Uterus (tissue), 2 donors: ENCODE measurements at regions not wholly inside any gene's neighbourhood (a gene's known extent, or its start where the extent isn't known, plus 50 kb on each side); places are given as distances from the start of the nearest gene placed in this dataset.

Source experiments
- POLR2A ChIP-seq, 2 donors: fragments of 450-650 bp; IDR thresholded peaks; one replicate each; pipeline ENCODE4 v1.6.1; 2016; ENCODE audit warnings: antibody characterized with exemption in 2 of 2, mild to moderate bottlenecking in 1 of 2, moderate library complexity in 1 of 2
- TF ChIP-seq, protein P1 (sequence below), 4 experiments: fragments of 200-600 bp in 2 of 4; fragments of 450-650 bp in 2 of 4; sonication (generic) in 2 of 4; IDR thresholded peaks; one replicate each; pipeline ENCODE4 v1.5.1; 2016 to 2019; ENCODE audit warnings: antibody characterized with exemption in 4 of 4, mild to moderate bottlenecking in 2 of 4, moderate library complexity in 1 of 4

DNA sequence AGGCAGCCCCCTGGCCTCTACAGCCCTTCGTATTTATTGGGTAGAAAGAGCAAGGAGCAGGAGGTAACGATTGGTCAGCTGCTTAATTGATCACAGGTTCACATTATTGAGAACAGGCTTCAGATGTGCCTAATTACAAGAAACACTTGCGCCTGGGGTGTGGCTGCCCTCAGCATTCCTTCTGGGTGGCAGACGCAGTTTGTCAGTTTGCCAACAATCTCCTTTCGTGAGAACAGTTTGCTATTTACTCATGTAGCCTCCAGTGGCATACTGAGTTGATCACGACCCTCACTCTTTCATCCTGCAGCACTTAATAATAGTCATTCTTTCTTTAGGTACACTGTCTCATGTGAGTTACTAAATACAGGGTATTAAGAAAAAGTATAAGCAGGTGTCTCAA, 985.6 kb downstream of the SLITRK5 start:
- TF ChIP-seq, protein P1, sequence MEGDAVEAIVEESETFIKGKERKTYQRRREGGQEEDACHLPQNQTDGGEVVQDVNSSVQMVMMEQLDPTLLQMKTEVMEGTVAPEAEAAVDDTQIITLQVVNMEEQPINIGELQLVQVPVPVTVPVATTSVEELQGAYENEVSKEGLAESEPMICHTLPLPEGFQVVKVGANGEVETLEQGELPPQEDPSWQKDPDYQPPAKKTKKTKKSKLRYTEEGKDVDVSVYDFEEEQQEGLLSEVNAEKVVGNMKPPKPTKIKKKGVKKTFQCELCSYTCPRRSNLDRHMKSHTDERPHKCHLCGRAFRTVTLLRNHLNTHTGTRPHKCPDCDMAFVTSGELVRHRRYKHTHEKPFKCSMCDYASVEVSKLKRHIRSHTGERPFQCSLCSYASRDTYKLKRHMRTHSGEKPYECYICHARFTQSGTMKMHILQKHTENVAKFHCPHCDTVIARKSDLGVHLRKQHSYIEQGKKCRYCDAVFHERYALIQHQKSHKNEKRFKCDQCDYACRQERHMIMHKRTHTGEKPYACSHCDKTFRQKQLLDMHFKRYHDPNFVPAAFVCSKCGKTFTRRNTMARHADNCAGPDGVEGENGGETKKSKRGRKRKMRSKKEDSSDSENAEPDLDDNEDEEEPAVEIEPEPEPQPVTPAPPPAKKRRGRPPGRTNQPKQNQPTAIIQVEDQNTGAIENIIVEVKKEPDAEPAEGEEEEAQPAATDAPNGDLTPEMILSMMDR (IDR thresholded peaks at IDR 0.05), result no peak
- no peak for TF ChIP-seq POLR2A (IDR thresholded peaks at IDR 0.05)
